ENCODE measurements at regions not wholly inside any gene's neighbourhood (a gene's known extent, or its start where the extent isn't known, plus 50 kb on each side); places are given as distances from the start of the nearest gene placed in this dataset.

GRCh38 chr20:11772226-11772730, 145.4 kb upstream of the BTBD3 start:
- TF ChIP-seq FOXM1 (IDR thresholded peaks at IDR 0.05; ENCODE audit: low read depth, low read length) (no peak), NKRF (conservative IDR thresholded peaks at IDR 0.05) (no peak), RCOR1 (conservative IDR thresholded peaks at IDR 0.05; ENCODE audit: low read depth, low read length) (no peak), CTCF (IDR thresholded peaks at IDR 0.05 in 2 of 3, conservative IDR thresholded peaks at IDR 0.05 in 1 of 3; ENCODE audit: control insufficient read depth in 2 of 3, extremely low read depth in 1 of 3, insufficient read depth in 1 of 3, low read depth in 3 of 3, low read length in 3 of 3) (no peak), E2F4 (IDR thresholded peaks at IDR 0.05; ENCODE audit: low read depth, low read length) (no peak), POLR2A (IDR thresholded peaks at IDR 0.05; ENCODE audit: low read depth, low read length) (no peak), YY1 (IDR thresholded peaks at IDR 0.05; ENCODE audit: low read depth, low read length) (no peak)

Data from GM12878 (cell line).